ENCODE measurements at regions not wholly inside any gene's neighbourhood (a gene's known extent, or its start where the extent isn't known, plus 50 kb on each side); places are given as distances from the start of the nearest gene placed in this dataset.

- no peak overlapping the region for H3K4me2 ChIP-seq
- H3K27ac ChIP-seq (ENCODE audit: low read depth): no peak overlapping the region
- H3F3A ChIP-seq (replicated peaks; ENCODE audit: low read depth): no peaks in the 10 kb centered on the region
- Mint-ChIP-seq H3K4me3 (no peak overlapping the region), H3K27ac (no peak overlapping the region), H3K36me3 (ENCODE audit: low read depth) (no peaks in the 10 kb centered on the region), H3K4me1 (peaks cover 13% of the 10 kb centered on the region; the same call in 2 of the 3 replicates), H3K27me3 (ENCODE audit: insufficient read depth, low read depth, poor library complexity) (no peaks in the 10 kb centered on the region), H3K9me3 (no peaks in the 10 kb centered on the region)
- no peaks in the 10 kb centered on the region for H3K9me2 ChIP-seq (ENCODE audit: insufficient read depth)
- no peaks in the 10 kb centered on the region for H3K27me3 ChIP-seq (ENCODE audit: insufficient read depth)
- no peaks in the 10 kb centered on the region for H3K36me3 ChIP-seq (ENCODE audit: insufficient read depth)
- H3K4me3 ChIP-seq: no peak overlapping the region
- TF ChIP-seq ZNF331 (CRISPR knock-in tag; IDR thresholded peaks at IDR 0.05; ENCODE audit: low read depth) (no peak), JUNB (IDR thresholded peaks at IDR 0.05; ENCODE audit: unreplicated experiment) (no peak), REST (IDR thresholded peaks at IDR 0.05; ENCODE audit: unreplicated experiment) (no peak), EZH2phosphoT487 (IDR thresholded peaks at IDR 0.05; ENCODE audit: unreplicated experiment) (no peak), ZNF462 (CRISPR knock-in tag; IDR thresholded peaks at IDR 0.05) (no peak), POLR2AphosphoS5 (IDR thresholded peaks at IDR 0.05; ENCODE audit: low read depth) (no peak), EZH2 (IDR thresholded peaks at IDR 0.05; ENCODE audit: low read depth, unreplicated experiment) (no peak), ZNF114 (CRISPR knock-in tag; IDR thresholded peaks at IDR 0.05) (no peak), NANOG (IDR thresholded peaks at IDR 0.05; ENCODE audit: borderline replicate concordance) (no peak)
- TF ChIP-seq, protein P1, sequence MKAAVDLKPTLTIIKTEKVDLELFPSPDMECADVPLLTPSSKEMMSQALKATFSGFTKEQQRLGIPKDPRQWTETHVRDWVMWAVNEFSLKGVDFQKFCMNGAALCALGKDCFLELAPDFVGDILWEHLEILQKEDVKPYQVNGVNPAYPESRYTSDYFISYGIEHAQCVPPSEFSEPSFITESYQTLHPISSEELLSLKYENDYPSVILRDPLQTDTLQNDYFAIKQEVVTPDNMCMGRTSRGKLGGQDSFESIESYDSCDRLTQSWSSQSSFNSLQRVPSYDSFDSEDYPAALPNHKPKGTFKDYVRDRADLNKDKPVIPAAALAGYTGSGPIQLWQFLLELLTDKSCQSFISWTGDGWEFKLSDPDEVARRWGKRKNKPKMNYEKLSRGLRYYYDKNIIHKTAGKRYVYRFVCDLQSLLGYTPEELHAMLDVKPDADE (IDR thresholded peaks at IDR 0.05): no peak
- TF ChIP-seq, protein P2, sequence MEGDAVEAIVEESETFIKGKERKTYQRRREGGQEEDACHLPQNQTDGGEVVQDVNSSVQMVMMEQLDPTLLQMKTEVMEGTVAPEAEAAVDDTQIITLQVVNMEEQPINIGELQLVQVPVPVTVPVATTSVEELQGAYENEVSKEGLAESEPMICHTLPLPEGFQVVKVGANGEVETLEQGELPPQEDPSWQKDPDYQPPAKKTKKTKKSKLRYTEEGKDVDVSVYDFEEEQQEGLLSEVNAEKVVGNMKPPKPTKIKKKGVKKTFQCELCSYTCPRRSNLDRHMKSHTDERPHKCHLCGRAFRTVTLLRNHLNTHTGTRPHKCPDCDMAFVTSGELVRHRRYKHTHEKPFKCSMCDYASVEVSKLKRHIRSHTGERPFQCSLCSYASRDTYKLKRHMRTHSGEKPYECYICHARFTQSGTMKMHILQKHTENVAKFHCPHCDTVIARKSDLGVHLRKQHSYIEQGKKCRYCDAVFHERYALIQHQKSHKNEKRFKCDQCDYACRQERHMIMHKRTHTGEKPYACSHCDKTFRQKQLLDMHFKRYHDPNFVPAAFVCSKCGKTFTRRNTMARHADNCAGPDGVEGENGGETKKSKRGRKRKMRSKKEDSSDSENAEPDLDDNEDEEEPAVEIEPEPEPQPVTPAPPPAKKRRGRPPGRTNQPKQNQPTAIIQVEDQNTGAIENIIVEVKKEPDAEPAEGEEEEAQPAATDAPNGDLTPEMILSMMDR (conservative IDR thresholded peaks at IDR 0.05; ENCODE audit: low read depth in 2 of 2): no peak
- H3K4me1 ChIP-seq (ENCODE audit: insufficient read depth): no peaks in the 10 kb centered on the region
- ATAC-seq (no peak), DNase-seq (ENCODE audit: low spot score) (no peak)
- no peaks in the 10 kb centered on the region for H4K20me1 ChIP-seq (replicated peaks; ENCODE audit: insufficient read depth)
- no peaks in the 10 kb centered on the region for H3K79me2 ChIP-seq (replicated peaks; ENCODE audit: insufficient read depth)
- H2AFZ ChIP-seq: no peak overlapping the region
Measured at GRCh38 chr10:105949721-105950120, 1214.8 kb downstream of the SORCS1 start.

Measured in GM23338 (cell line).